Fibroblast of pulmonary artery (primary cell): ENCODE measurements at regions not wholly inside any gene's neighbourhood (a gene's known extent, or its start where the extent isn't known, plus 50 kb on each side); places are given as distances from the start of the nearest gene placed in this dataset.

Experiments
- DNase-seq: peaks from one replicate; pipeline ENCODE4 v3.0.0-alpha.2; 2010; ENCODE audit warnings: low read depth
- H3K4me3 ChIP-seq: replicated peaks from 2 replicates; pipeline ENCODE4 v1.5.1; 2011; ENCODE audit warnings: low read depth, mild to moderate bottlenecking, control low read depth, low read length, moderate library complexity
- TF ChIP-seq, protein P1 (sequence below): IDR thresholded peaks from 2 replicates; pipeline ENCODE4 v1.5.1; 2011; ENCODE audit warnings: mild to moderate bottlenecking, control low read depth, low read length, inconsistent platforms; ENCODE audit errors: missing control alignments

DNA sequence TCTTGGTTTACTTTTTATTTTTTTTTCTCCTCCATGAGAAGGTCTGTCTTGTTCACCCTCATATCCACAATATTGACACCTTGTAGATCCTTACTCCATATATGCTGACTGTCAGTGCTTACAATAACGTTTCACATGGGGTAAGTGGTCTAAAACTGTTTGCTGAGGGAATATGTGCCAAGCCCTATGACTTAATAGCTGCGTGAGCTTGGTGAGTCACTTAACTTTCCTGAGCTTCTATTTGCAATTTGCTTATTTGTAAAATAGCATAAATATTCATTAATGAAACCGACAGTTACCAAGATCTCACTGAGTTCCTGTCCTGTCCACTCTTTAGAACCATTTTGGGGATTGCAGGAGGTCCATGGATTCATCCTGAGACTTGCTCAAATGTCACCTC is 190.7 kb downstream of the CCT6B start:
- DNase-seq, result no peak
- TF ChIP-seq, protein P1, sequence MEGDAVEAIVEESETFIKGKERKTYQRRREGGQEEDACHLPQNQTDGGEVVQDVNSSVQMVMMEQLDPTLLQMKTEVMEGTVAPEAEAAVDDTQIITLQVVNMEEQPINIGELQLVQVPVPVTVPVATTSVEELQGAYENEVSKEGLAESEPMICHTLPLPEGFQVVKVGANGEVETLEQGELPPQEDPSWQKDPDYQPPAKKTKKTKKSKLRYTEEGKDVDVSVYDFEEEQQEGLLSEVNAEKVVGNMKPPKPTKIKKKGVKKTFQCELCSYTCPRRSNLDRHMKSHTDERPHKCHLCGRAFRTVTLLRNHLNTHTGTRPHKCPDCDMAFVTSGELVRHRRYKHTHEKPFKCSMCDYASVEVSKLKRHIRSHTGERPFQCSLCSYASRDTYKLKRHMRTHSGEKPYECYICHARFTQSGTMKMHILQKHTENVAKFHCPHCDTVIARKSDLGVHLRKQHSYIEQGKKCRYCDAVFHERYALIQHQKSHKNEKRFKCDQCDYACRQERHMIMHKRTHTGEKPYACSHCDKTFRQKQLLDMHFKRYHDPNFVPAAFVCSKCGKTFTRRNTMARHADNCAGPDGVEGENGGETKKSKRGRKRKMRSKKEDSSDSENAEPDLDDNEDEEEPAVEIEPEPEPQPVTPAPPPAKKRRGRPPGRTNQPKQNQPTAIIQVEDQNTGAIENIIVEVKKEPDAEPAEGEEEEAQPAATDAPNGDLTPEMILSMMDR, result no peak
- no peak overlapping the region for H3K4me3 ChIP-seq

DNA sequence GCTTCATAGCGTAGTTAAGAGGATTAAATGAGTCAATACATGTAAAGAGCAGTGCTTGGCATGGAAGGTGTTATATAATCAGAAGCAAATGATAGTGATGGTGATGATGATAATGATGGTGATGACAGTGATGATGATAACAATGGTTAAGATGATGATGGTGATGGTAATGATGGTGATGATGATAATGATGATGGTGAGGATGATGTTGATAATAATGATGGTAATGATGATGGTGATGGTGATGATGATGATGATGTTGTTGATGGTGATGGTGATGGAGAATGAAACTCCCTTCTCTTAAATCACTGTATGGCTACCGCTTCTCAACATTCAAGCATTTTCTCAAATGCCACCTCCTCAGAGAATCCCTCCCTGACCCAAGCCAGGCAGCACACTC is 190.5 kb downstream of the TMEM132E start:
- no peak for DNase-seq
- no peak overlapping the region for H3K4me3 ChIP-seq
- TF ChIP-seq, protein P1, result no peak

DNA sequence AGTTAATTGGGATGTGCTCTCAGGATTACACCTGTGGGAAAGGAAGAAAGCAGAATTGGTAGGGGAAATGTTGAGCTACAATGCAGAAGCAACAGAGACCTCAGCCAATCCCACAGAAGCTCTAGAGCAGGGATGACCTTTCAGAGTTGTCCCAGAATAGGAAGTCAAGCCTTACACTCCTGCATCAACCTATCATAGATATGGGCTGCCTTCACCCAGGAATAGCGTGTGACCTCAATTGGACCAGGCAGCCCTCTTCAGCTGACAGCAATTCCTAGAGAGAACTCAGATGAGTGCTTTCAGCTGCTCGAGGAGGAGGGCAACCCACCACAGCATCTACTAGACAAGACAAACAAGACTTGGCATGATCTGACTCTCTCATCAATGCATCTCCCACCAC is 189.7 kb downstream of the TMEM132E start:
- TF ChIP-seq, protein P1, result no peak
- no peak for DNase-seq
- H3K4me3 ChIP-seq, result no peak overlapping the region

DNA sequence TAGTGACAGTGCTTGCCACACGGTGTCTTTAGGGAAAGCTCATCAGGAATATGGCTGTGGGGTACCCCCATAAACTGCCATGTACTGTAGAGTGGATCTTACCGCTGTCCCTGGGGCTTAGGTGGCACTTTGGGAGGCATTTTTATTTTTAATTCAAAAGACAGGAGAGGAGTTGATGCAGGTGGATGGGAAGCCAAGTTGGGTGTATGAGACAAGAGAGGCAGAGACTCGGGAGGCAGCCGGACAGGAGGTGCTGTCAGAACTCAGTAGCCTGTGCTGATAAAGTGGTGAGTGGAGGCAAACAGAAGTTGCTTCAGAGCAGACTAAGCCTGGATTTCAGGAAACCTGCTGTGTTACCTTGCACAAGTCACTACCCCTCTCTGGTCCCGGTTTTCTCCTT is 185.9 kb downstream of the TMEM132E start:
- no peak overlapping the region for H3K4me3 ChIP-seq
- TF ChIP-seq, protein P1, result no peak
- no peak for DNase-seq

DNA sequence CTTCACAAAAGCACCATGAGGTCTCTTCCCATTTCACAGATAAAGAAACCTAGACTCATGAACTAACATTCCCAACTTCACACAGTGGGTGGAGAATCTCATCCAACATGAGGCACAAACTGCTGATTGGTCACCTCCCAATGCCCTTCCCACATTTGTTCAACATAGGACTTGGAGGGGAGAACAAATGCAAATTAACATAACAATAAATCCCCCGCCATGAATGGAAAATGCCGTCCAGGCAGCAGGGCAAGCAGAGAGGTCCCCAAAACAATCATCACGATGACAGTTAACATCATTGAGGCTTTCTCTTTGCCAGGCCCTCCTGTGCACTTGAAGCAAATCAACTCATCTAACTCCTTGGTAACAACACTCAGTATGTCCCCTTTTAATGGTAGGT is 185.3 kb downstream of the TMEM132E start:
- TF ChIP-seq, protein P1, result no peak
- no peak for DNase-seq
- no peak overlapping the region for H3K4me3 ChIP-seq

DNA sequence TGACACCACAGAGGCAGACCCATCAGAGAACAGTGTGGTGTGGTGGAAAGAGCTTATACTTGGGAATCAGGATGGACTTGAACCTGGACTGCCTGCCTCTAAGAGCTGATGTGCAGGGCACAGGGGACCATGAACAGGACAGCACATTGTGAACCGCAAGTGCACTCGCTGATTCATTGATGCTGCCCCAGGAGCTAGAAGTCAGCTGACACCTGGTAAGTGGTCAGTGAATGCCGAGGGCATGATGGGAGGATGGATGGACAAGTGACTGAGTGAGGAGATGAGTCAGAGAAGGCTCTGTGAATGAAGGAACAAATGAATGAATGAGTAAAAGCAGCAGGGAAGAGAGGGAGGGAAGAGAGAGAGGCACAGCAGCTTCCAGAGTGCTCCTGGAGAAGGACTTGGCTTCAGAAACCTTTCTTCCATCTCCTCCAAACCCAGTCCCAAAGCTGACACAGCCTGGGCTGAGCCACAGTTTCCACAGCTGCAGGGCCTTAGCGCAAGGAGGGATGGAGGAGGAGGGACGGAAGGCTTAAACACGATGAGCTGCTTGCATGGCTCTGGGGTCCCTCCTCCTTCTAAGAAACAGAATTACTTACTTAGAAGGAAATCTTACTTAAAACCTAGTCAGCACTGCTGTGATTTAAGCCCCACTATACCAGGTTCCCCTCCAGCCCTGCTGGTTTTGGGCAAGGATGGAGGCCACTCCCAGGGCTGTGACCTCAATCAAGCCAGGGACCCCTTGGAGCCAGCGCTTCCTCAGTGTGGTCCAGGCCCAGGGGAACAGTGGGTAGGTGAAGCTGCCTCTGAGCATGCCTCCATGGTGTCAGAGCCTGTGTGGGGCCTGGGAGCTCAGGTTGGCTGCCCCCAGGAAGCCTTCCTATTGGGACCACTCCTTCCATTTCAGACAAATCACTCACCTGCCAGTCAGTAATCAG is 184.6 kb downstream of the TMEM132E start:
- no peak for DNase-seq
- TF ChIP-seq, protein P1, result no peak

DNA sequence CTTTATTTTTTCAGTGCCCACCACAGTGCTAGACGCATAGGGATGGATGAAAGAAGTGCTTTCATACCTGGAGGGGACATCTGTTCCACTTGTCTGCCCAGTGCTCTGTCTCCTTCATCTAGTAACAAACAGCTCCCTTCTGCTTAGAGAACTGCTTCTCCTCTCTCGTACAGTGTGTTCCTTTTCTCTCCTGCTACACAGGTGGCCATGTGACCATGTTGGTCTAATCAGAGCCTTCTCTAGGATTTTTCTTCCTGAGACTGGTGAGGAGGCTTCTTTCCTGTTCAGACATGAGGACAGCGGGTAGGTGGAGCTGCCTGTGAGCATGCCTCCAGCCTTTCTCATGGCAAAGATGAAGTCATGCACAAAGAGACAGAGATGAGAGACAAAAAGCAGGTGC is 182.7 kb downstream of the TMEM132E start:
- DNase-seq, result no peak
- H3K4me3 ChIP-seq, result no peak overlapping the region
- TF ChIP-seq, protein P1, result no peak

More for the DNA sequence above, 184.6 kb downstream of the TMEM132E start:
- no peak overlapping the region for H3K4me3 ChIP-seq
